ENCODE measurements at regions not wholly inside any gene's neighbourhood (a gene's known extent, or its start where the extent isn't known, plus 50 kb on each side); places are given as distances from the start of the nearest gene placed in this dataset.

DNA sequence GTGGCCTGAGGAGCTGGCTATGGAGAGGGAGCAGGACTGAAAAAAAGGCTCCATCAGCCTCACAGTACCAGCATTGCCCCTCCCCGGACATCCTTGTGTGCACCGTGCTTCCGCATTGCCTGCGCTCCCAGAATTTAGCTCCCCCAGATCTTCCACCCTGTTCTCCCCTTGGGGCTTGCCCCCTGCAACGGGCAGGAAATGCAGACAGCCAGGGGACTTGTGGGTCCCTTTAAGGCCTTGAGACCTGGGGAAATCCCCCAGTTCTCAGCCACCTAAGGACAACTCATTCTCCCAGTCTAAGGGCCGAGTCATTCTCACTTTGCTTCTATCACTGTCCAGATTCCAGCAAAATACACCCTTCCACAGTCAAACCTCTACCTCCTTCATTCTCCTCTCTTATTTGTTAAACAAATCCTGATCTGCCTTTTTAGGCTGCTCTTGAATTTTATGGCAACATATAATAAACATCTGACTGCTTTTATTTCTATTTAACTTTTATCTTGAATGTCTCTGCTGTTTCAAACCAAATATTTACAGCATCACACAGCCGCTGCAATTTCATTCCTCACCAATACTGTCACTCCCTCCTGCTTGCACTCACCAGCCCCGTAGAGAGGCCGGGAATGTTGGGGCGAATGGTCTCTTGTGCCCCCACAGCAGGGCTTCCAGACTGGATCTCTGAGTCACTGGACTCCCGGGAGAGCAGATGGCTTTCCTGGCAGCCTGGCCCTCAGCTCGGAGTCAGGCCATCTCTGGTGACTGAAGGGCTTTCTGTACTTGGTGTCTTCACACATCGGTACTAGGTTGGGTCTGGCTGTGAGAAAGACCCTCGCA is 221.9 kb downstream of the TSHZ3 start:
- TF ChIP-seq, protein P1, sequence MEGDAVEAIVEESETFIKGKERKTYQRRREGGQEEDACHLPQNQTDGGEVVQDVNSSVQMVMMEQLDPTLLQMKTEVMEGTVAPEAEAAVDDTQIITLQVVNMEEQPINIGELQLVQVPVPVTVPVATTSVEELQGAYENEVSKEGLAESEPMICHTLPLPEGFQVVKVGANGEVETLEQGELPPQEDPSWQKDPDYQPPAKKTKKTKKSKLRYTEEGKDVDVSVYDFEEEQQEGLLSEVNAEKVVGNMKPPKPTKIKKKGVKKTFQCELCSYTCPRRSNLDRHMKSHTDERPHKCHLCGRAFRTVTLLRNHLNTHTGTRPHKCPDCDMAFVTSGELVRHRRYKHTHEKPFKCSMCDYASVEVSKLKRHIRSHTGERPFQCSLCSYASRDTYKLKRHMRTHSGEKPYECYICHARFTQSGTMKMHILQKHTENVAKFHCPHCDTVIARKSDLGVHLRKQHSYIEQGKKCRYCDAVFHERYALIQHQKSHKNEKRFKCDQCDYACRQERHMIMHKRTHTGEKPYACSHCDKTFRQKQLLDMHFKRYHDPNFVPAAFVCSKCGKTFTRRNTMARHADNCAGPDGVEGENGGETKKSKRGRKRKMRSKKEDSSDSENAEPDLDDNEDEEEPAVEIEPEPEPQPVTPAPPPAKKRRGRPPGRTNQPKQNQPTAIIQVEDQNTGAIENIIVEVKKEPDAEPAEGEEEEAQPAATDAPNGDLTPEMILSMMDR (IDR thresholded peaks at IDR 0.05; ENCODE audit: insufficient read depth, low read length) = no peak
- no peak overlapping the region for H3K4me3 ChIP-seq (ENCODE audit: low read depth, low read length)
- peak; percentile 86 for DNase-seq (ENCODE audit: low read depth)

DNA sequence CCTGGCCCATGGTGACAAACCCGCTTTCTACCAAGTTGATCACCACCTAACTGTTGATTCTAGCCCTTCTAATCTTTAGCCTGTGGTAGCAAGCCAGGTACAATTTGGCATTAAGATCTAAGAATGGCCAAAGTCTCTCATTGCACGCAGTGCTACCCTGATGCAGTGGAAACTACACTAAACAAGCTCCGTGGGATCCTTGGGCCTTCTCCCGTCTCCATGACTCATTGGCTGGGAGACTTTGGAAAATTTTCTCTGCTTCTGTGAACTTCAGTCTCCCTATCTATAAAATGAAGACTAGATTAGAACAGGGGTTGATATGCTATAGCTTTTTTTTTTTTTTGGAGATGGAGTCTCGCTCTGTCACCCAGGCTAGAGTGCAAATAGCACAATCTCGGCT is 223.0 kb downstream of the TSHZ3 start:
- TF ChIP-seq, protein P1 (IDR thresholded peaks at IDR 0.05; ENCODE audit: insufficient read depth, low read length) = no peak
- peak; percentile 11 for DNase-seq (ENCODE audit: low read depth)
- no peak overlapping the region for H3K4me3 ChIP-seq (ENCODE audit: low read depth, low read length)

DNA sequence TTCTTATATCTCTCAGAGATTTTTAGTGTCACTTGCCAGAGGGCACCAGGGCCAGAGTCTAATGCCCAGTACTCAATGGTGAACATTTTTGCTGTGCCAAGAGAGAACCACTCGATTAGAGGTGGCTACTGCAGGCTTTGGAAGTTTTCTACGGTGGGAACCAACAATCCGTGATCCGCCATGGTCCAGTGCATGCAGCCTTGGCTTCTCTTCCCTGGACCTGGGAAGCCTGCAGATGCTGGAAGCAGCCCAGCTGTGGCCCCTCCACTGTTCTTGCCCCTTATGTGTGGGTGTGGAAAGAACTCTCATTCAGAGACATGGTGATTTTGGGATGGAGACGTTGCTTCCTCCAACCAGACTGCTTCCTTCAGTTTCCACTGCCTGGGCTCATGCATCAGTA is 224.2 kb downstream of the TSHZ3 start:
- H3K4me3 ChIP-seq (ENCODE audit: low read depth, low read length) = no peak overlapping the region
- TF ChIP-seq, protein P1 (IDR thresholded peaks at IDR 0.05; ENCODE audit: insufficient read depth, low read length) = no peak
- no peak for DNase-seq (ENCODE audit: low read depth)

DNA sequence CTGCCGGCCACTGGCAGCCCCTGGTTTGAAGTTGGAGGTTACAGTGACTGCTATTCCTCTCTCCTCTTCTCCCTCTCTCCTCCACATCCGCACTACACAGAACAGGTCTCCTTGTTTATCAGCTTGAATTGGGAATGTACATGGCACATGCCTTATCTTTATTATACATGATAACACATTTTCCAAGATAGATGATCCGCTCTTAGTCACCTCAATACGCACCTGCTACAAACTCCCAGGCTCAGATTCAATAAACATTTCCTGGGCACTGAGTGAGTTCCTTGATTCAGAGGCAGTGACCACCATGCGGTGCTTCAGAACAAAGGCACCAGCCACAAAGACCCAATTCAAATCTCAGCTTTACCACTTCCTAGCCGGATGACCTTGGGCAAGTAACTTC is 227.7 kb downstream of the TSHZ3 start:
- no peak for DNase-seq (ENCODE audit: low read depth)
- TF ChIP-seq, protein P1 (IDR thresholded peaks at IDR 0.05; ENCODE audit: insufficient read depth, low read length) = no peak
- H3K4me3 ChIP-seq (ENCODE audit: low read depth, low read length) = no peak overlapping the region

DNA sequence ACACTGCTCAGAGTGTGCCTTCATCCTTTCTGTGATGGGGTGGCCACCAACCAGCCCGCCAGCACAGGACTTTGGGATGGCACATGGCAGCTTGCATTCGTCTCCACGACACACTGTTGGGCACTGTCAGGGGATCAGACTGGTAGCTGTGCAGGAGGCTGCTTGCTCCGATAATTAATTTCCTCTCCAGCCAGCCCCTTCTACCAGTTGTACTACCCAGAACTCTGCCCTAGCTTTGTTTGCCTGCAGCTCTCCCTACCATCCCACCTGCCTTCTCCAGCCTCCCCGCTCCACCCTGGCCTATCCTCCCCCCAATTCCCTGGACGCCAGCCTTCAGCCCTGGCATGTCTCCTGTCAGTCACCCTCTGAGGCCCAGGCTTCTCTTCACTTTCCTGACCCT is 228.3 kb downstream of the TSHZ3 start:
- TF ChIP-seq, protein P1 (IDR thresholded peaks at IDR 0.05; ENCODE audit: insufficient read depth, low read length) = no peak
- H3K4me3 ChIP-seq (ENCODE audit: low read depth, low read length) = no peak overlapping the region
- DNase-seq (ENCODE audit: low read depth) = no peak

DNA sequence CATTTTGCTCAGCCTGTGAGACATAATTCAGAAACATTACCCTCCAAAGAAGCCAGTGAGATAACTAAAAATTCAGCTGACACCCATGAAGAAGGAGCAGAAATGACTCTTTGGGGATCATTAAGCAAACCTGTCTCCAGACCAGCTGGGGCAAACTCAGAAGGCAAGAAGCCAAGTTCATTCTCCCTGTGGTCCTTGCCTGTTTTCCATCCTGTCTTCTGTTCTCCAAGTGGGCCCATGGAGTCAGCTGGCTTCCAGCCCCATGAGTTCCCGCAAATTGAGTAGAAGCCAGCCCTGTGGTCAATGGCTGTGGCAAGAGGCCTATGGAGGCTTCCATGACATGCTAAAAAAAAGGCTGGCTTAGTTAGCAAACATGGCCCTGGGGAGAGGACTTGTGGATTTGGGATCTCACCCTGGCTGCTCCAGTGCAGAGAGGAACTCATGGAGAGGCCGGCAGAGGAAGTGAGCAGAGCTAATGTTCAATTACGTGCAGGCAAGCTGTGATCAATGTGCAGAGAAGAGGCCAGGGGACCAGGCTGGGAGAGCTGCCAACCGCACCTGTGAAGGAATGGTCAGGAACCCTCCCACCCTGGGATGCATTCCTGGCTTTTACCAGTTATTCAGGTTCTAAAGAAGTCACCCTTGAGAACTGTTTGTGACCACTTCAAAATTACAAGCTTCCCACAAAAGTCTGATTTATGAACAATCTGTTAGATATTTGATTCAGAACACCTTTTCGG is 229.1 kb downstream of the TSHZ3 start:
- no peak overlapping the region for H3K4me3 ChIP-seq (ENCODE audit: low read depth, low read length)
- DNase-seq (ENCODE audit: low read depth) = peak; percentile 56

More for the DNA sequence above, 229.1 kb downstream of the TSHZ3 start:
- TF ChIP-seq, protein P1 (IDR thresholded peaks at IDR 0.05; ENCODE audit: insufficient read depth, low read length) = no peak

Data from fibroblast of the aortic adventitia (primary cell).